SK-N-SH treated with all-trans-retinoic acid at 6 μM for 48 hours (cell line): ENCODE measurements at regions not wholly inside any gene's neighbourhood (a gene's known extent, or its start where the extent isn't known, plus 50 kb on each side); places are given as distances from the start of the nearest gene placed in this dataset.

ENCODE experiments used
- ATAC-seq: fragments of 200-7000 bp; cut with Tn5 transposase; 3 replicates; pipeline ENCODE4 v1.9.1; 2020; ENCODE audit warnings: mild to moderate bottlenecking, moderate library complexity
- ARNTL ChIP-seq: fragments of 450-650 bp; formaldehyde crosslinking; IDR thresholded peaks from 2 replicates; pipeline ENCODE4 v1.5.0; 2020; ENCODE audit warnings: low read depth, mild to moderate bottlenecking, moderate library complexity, borderline replicate concordance
- BACH2 ChIP-seq: fragments of 250-450 bp; sonication (Bioruptor Pico); IDR thresholded peaks from 2 replicates; pipeline ENCODE4 v1.9.0; 2021; ENCODE audit warnings: mild to moderate bottlenecking, borderline replicate concordance
- CREB5 ChIP-seq: fragments of 250-450 bp; sonication (Bioruptor Pico); IDR thresholded peaks from 2 replicates; pipeline ENCODE4 v1.5.1; 2020; ENCODE audit warnings: low read depth, mild to moderate bottlenecking, moderate library complexity
- CSDC2 ChIP-seq: fragments of 250-450 bp; sonication (Bioruptor Pico); IDR thresholded peaks from 2 replicates; pipeline ENCODE4 v1.5.0; 2020; ENCODE audit warnings: mild to moderate bottlenecking, moderate library complexity
- ESRRG ChIP-seq: fragments of 250-450 bp; sonication (Bioruptor Pico); IDR thresholded peaks from 2 replicates; pipeline ENCODE4 v1.6.1; 2021; ENCODE audit warnings: mild to moderate bottlenecking
- GLIS3 ChIP-seq: fragments of 250-450 bp; sonication (Bioruptor Pico); IDR thresholded peaks from 2 replicates; pipeline ENCODE4 v1.5.0; 2020; ENCODE audit warnings: mild to moderate bottlenecking, moderate library complexity
- ISL1 ChIP-seq: fragments of 250-450 bp; sonication (Bioruptor Pico); IDR thresholded peaks from 2 replicates; pipeline ENCODE4 v2.1.2; 2022; ENCODE audit warnings: mild to moderate bottlenecking, moderate library complexity
- OSR1 ChIP-seq: fragments of 250-450 bp; sonication (Bioruptor Pico); IDR thresholded peaks from 2 replicates; pipeline ENCODE4 v1.8.0; 2022; ENCODE audit warnings: moderate library complexity, mild to moderate bottlenecking, inconsistent platforms
- PATZ1 ChIP-seq: fragments of 250-450 bp; sonication (Bioruptor Pico); IDR thresholded peaks from 2 replicates; pipeline ENCODE4 v1.8.0; 2020; ENCODE audit warnings: mild to moderate bottlenecking, moderate library complexity, borderline replicate concordance
- POU6F1 ChIP-seq: fragments of 250-450 bp; sonication (Bioruptor Pico); IDR thresholded peaks from 2 replicates; pipeline ENCODE4 v1.8.0; 2021; ENCODE audit warnings: low read depth, mild to moderate bottlenecking, moderate library complexity, borderline replicate concordance
- PPARA ChIP-seq: fragments of 250-450 bp; sonication (Bioruptor Pico); IDR thresholded peaks from 2 replicates; pipeline ENCODE4 v1.5.0; 2020; ENCODE audit warnings: mild to moderate bottlenecking, borderline replicate concordance
- RARB ChIP-seq: fragments of 250-450 bp; sonication (Bioruptor Pico); IDR thresholded peaks from 2 replicates; pipeline ENCODE4 v1.8.0; 2021; ENCODE audit warnings: mild to moderate bottlenecking, moderate library complexity
- SNAI2 ChIP-seq: fragments of 250-450 bp; sonication (Bioruptor Pico); IDR thresholded peaks from 2 replicates; pipeline ENCODE4 v1.5.0; 2020; ENCODE audit warnings: mild to moderate bottlenecking, moderate library complexity
- TOX ChIP-seq: fragments of 250-450 bp; sonication (Bioruptor Pico); IDR thresholded peaks from 2 replicates; pipeline ENCODE4 v1.8.0; 2021; ENCODE audit warnings: mild to moderate bottlenecking, moderate library complexity, borderline replicate concordance
- TSHZ2 ChIP-seq: fragments of 250-450 bp; sonication (Bioruptor Pico); IDR thresholded peaks from 2 replicates; pipeline ENCODE4 v1.5.0; 2020; ENCODE audit warnings: mild to moderate bottlenecking, moderate library complexity
- ZC3H10 ChIP-seq: fragments of 250-450 bp; sonication (Bioruptor Pico); IDR thresholded peaks from 2 replicates; pipeline ENCODE4 v1.5.1; 2021; ENCODE audit warnings: mild to moderate bottlenecking, moderate library complexity
- ZFP3 ChIP-seq: fragments of 250-450 bp; sonication (Bioruptor Pico); IDR thresholded peaks from 2 replicates; pipeline ENCODE4 v1.5.0; 2020; ENCODE audit warnings: mild to moderate bottlenecking, moderate library complexity
- ZNF70 ChIP-seq: fragments of 450-650 bp; formaldehyde crosslinking; IDR thresholded peaks from 2 replicates; pipeline ENCODE4 v1.5.0; 2020; ENCODE audit warnings: mild to moderate bottlenecking, moderate library complexity
- ZNF8 ChIP-seq: fragments of 450-650 bp; formaldehyde crosslinking; IDR thresholded peaks from 2 replicates; pipeline ENCODE4 v1.5.0; 2020; ENCODE audit warnings: mild to moderate bottlenecking, moderate library complexity

- ATAC-seq: no peak
- TF ChIP-seq RARB (no peak), ARNTL (CRISPR knock-in tag) (no peak), CREB5 (CRISPR knock-in tag) (no peak), OSR1 (no peak), ISL1 (CRISPR knock-in tag) (no peak), ZNF8 (no peak), ESRRG (no peak), POU6F1 (CRISPR knock-in tag) (no peak), PPARA (CRISPR knock-in tag) (no peak), ZNF70 (CRISPR knock-in tag) (no peak), TSHZ2 (CRISPR knock-in tag) (no peak), SNAI2 (CRISPR knock-in tag) (no peak), CSDC2 (no peak), ZC3H10 (CRISPR knock-in tag) (no peak)
Measured at GRCh38 chr2:129909651-129910418, 69.6 kb upstream of the RAB6C start.

GRCh38 chr2:129910446-129911362 is 68.8 kb upstream of the RAB6C start:
- ATAC-seq: no peak; the same call in 2 of the 3 replicates
- TF ChIP-seq ZFP3 (CRISPR knock-in tag): no peak
- no peak for TF ChIP-seq ARNTL (CRISPR knock-in tag)
- no peak for TF ChIP-seq OSR1
- no peak for TF ChIP-seq ISL1 (CRISPR knock-in tag)
- no peak for TF ChIP-seq ZC3H10 (CRISPR knock-in tag)
- no peak for TF ChIP-seq TOX (CRISPR knock-in tag)
- no peak for TF ChIP-seq BACH2
- TF ChIP-seq, all 23 proteins: peak for 0

DNA sequence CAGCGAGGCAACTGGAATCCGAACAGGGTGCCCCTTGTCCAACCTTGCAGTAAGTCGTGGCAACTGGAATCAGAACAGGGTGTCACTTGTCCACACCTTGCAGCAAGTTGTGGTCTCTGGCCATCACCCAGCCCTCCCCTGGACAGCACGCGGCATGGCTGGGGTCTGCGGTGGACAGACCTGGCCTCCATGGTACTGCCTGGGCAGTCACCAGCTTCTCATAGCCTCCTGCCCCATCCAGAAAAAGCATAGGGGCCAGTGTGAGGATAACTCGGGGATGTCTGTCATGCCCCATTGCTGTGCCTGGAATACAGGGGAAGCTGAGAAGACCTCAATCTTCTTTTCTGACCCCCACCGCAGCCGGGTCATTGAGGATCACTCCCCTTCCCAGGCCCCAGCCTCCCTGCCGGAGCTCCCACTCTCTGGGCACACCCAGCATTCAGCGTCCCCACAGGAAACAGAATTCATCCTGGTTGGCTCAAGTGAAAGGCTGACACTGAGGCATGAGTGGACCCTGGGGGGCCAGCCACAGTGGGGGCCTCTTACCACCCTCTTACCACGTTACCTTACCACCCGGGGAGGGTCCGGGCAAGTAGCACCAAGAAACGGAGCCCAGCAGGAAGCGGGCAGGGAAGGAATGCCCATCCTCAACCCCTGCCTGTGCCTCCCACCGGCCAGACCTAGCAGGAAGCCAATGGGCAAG is 68.0 kb upstream of the RAB6C start:
- ATAC-seq: no peak
- TF ChIP-seq OSR1: no peak
- no peak for TF ChIP-seq ZFP3 (CRISPR knock-in tag)
- TF ChIP-seq POU6F1 (CRISPR knock-in tag): no peak
- TF ChIP-seq ISL1 (CRISPR knock-in tag): no peak
- TF ChIP-seq GLIS3: no peak
- TF ChIP-seq PPARA (CRISPR knock-in tag): no peak
- TF ChIP-seq TOX (CRISPR knock-in tag): no peak
- TF ChIP-seq ZNF8: no peak
- TF ChIP-seq TSHZ2 (CRISPR knock-in tag): no peak
- no peak for TF ChIP-seq ESRRG
- TF ChIP-seq RARB: no peak
- no peak for TF ChIP-seq ZNF70 (CRISPR knock-in tag)
- TF ChIP-seq PATZ1 (CRISPR knock-in tag): no peak
- TF ChIP-seq BACH2: no peak
- no peak for TF ChIP-seq ZC3H10 (CRISPR knock-in tag)
